SK-N-MC (cell line): ENCODE measurements at regions not wholly inside any gene's neighbourhood (a gene's known extent, or its start where the extent isn't known, plus 50 kb on each side); places are given as distances from the start of the nearest gene placed in this dataset.

ENCODE experiments used
- EZH2 ChIP-seq: fragments of 200-600 bp; sonication (generic); IDR thresholded peaks from one replicate; pipeline ENCODE4 v1.6.1; 2017; ENCODE audit warnings: antibody characterized with exemption
- FOXP2 ChIP-seq: optimal IDR thresholded peaks from 2 replicates; pipeline ENCODE3; 2011; ENCODE audit warnings: mild to moderate bottlenecking, moderate library complexity; ENCODE audit not compliant: insufficient read depth; ENCODE audit errors: extremely low read length, control extremely low read depth
- POLR2AphosphoS5 ChIP-seq: IDR thresholded peaks from 2 replicates; pipeline ENCODE4 v1.6.1; 2012; ENCODE audit warnings: mild to moderate bottlenecking, low read depth, low read length, borderline replicate concordance

DNA sequence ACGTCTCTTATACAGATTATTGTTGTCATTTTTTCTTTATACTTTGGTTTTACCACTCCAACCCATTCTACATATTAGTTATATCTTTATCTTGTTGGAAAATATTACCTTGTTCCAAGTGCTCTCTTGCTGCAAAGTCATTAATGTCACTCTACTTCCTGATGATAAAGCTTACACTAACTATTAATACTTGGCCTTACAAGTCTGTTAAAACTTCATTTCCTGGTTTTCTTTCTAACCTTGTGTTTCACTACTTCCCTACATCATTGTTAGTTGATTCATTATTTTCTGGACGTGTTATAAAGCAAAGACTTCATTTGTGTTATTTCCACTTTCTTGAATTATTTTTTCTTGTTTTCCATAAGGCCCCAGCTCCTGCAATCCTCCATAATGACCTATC is 382.6 kb upstream of the CDH20 start:
- TF ChIP-seq POLR2AphosphoS5 (no peak), EZH2 (no peak), FOXP2 (no peak)
